ENCODE measurements at regions not wholly inside any gene's neighbourhood (a gene's known extent, or its start where the extent isn't known, plus 50 kb on each side); places are given as distances from the start of the nearest gene placed in this dataset.

DNA sequence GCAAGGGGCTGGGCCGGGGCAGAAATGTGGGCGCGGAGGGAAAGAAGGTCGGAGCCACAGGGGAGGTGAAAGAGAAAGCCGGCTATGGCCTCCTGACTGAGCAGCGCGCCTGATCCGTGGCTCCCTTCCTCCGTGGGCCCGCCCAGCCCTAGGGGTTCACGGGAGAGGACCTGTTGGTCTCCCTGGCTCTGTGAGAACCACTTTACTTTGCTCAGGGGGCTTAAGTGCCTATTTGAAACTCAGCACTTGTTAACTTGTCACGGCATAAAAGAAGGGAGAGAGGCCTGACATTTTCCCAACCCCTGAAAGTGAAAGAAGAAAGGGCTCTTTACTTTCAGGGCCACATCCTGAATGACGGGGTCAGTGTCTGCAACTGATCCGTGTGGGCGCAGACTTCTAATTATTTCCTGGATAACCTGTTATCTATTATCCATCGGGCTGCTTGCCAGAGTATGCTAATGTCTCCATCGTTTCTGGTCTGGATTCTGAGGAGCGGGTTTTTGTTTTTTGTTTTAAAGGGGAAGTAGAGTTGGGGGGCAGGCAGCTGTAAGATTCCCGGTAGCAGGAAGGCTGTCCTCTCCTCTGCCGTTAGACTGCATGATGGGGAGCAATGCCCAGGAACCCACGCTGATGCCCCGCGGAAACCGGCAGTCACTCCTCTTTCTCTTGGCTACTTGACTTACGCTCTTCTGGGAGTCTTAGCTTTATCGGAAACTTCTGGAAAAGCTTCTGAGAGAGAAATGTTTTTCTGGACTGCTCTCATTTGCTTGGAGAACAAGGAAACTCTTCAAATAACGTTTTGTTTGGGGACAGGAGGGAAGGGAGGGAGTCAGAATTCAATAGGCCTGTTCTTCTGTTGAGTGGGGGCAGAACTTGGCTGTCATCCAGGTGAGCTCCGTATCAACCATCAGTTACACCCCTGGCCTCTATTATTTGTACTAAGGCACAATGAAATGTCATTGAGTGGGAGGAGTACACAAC, 127.7 kb upstream of the MAX start (continued):
- no peak for TF ChIP-seq MEIS2 (CRISPR knock-in tag; IDR thresholded peaks at IDR 0.05)
- no peak for TF ChIP-seq HOXA7 (CRISPR knock-in tag; IDR thresholded peaks at IDR 0.05)
- TF ChIP-seq, protein P1, sequence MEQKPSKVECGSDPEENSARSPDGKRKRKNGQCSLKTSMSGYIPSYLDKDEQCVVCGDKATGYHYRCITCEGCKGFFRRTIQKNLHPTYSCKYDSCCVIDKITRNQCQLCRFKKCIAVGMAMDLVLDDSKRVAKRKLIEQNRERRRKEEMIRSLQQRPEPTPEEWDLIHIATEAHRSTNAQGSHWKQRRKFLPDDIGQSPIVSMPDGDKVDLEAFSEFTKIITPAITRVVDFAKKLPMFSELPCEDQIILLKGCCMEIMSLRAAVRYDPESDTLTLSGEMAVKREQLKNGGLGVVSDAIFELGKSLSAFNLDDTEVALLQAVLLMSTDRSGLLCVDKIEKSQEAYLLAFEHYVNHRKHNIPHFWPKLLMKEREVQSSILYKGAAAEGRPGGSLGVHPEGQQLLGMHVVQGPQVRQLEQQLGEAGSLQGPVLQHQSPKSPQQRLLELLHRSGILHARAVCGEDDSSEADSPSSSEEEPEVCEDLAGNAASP (CRISPR knock-in tag; IDR thresholded peaks at IDR 0.05; ENCODE audit: borderline replicate concordance) = peak; percentile 52; the same call in 1 of the 2 replicates
- TF ChIP-seq, protein P2, sequence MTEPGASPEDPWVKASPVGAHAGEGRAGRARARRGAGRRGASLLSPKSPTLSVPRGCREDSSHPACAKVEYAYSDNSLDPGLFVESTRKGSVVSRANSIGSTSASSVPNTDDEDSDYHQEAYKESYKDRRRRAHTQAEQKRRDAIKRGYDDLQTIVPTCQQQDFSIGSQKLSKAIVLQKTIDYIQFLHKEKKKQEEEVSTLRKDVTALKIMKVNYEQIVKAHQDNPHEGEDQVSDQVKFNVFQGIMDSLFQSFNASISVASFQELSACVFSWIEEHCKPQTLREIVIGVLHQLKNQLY (CRISPR knock-in tag; IDR thresholded peaks at IDR 0.05) = no peak
- no peak for TF ChIP-seq ZNF264 (CRISPR knock-in tag; IDR thresholded peaks at IDR 0.05)
- TF ChIP-seq, protein P3, sequence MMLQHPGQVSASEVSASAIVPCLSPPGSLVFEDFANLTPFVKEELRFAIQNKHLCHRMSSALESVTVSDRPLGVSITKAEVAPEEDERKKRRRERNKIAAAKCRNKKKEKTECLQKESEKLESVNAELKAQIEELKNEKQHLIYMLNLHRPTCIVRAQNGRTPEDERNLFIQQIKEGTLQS (CRISPR knock-in tag; IDR thresholded peaks at IDR 0.05) = no peak
- peak; percentile 78 for TF ChIP-seq NFIC (IDR thresholded peaks at IDR 0.05; ENCODE audit: low read length)
- TF ChIP-seq, protein P4, sequence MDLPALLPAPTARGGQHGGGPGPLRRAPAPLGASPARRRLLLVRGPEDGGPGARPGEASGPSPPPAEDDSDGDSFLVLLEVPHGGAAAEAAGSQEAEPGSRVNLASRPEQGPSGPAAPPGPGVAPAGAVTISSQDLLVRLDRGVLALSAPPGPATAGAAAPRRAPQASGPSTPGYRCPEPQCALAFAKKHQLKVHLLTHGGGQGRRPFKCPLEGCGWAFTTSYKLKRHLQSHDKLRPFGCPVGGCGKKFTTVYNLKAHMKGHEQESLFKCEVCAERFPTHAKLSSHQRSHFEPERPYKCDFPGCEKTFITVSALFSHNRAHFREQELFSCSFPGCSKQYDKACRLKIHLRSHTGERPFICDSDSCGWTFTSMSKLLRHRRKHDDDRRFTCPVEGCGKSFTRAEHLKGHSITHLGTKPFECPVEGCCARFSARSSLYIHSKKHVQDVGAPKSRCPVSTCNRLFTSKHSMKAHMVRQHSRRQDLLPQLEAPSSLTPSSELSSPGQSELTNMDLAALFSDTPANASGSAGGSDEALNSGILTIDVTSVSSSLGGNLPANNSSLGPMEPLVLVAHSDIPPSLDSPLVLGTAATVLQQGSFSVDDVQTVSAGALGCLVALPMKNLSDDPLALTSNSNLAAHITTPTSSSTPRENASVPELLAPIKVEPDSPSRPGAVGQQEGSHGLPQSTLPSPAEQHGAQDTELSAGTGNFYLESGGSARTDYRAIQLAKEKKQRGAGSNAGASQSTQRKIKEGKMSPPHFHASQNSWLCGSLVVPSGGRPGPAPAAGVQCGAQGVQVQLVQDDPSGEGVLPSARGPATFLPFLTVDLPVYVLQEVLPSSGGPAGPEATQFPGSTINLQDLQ (CRISPR knock-in tag; IDR thresholded peaks at IDR 0.05) = 0 out of 2 replicates have a peak, but pooled peaks have one; percentile 13
- TF ChIP-seq, protein P5, sequence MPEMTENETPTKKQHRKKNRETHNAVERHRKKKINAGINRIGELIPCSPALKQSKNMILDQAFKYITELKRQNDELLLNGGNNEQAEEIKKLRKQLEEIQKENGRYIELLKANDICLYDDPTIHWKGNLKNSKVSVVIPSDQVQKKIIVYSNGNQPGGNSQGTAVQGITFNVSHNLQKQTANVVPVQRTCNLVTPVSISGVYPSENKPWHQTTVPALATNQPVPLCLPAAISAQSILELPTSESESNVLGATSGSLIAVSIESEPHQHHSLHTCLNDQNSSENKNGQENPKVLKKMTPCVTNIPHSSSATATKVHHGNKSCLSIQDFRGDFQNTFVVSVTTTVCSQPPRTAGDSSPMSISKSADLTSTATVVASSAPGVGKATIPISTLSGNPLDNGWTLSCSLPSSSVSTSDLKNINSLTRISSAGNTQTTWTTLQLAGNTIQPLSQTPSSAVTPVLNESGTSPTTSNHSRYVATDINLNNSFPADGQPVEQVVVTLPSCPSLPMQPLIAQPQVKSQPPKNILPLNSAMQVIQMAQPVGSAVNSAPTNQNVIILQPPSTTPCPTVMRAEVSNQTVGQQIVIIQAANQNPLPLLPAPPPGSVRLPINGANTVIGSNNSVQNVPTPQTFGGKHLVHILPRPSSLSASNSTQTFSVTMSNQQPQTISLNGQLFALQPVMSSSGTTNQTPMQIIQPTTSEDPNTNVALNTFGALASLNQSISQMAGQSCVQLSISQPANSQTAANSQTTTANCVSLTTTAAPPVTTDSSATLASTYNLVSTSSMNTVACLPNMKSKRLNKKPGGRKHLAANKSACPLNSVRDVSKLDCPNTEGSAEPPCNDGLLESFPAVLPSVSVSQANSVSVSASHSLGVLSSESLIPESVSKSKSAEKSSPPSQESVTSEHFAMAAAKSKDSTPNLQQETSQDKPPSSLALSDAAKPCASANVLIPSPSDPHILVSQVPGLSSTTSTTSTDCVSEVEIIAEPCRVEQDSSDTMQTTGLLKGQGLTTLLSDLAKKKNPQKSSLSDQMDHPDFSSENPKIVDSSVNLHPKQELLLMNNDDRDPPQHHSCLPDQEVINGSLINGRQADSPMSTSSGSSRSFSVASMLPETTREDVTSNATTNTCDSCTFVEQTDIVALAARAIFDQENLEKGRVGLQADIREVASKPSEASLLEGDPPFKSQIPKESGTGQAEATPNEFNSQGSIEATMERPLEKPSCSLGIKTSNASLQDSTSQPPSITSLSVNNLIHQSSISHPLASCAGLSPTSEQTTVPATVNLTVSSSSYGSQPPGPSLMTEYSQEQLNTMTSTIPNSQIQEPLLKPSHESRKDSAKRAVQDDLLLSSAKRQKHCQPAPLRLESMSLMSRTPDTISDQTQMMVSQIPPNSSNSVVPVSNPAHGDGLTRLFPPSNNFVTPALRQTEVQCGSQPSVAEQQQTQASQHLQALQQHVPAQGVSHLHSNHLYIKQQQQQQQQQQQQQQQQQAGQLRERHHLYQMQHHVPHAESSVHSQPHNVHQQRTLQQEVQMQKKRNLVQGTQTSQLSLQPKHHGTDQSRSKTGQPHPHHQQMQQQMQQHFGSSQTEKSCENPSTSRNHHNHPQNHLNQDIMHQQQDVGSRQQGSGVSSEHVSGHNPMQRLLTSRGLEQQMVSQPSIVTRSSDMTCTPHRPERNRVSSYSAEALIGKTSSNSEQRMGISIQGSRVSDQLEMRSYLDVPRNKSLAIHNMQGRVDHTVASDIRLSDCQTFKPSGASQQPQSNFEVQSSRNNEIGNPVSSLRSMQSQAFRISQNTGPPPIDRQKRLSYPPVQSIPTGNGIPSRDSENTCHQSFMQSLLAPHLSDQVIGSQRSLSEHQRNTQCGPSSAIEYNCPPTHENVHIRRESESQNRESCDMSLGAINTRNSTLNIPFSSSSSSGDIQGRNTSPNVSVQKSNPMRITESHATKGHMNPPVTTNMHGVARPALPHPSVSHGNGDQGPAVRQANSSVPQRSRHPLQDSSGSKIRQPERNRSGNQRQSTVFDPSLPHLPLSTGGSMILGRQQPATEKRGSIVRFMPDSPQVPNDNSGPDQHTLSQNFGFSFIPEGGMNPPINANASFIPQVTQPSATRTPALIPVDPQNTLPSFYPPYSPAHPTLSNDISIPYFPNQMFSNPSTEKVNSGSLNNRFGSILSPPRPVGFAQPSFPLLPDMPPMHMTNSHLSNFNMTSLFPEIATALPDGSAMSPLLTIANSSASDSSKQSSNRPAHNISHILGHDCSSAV (CRISPR knock-in tag; IDR thresholded peaks at IDR 0.05; ENCODE audit: borderline replicate concordance) = no peak
- TF ChIP-seq ZNF7 (CRISPR knock-in tag; IDR thresholded peaks at IDR 0.05) = no peak
- TF ChIP-seq ZNF354B (CRISPR knock-in tag; IDR thresholded peaks at IDR 0.05) = no peak
- no peak for TF ChIP-seq ZNF10 (CRISPR knock-in tag; IDR thresholded peaks at IDR 0.05; ENCODE audit: borderline replicate concordance, low read depth)
- no peak for TF ChIP-seq NFIB (CRISPR knock-in tag; IDR thresholded peaks at IDR 0.05; ENCODE audit: borderline replicate concordance)
- TF ChIP-seq ZNF737 (CRISPR knock-in tag; IDR thresholded peaks at IDR 0.05; ENCODE audit: borderline replicate concordance) = no peak
- no peak for TF ChIP-seq GZF1 (CRISPR knock-in tag; IDR thresholded peaks at IDR 0.05)
